ENCODE measurements at regions not wholly inside any gene's neighbourhood (a gene's known extent, or its start where the extent isn't known, plus 50 kb on each side); places are given as distances from the start of the nearest gene placed in this dataset.

DNA sequence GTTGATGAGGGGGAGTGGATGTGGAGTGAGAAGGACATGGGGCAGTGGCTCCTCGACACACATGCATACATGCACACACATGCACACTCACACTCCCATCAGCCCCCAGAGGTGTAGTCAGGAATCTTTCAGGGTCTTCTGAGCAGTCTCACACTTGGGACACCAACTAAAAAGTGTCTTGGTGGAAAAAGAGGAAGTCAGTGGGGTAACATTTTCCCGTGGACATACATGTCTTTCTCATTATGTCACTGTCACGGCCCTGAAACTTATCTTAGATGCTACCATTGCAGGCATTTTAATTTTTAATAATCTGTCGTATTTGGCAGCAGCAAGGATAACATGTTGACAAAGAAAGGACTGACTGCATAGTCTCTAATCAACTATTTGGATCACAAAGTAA is 261.1 kb downstream of the ADGRG6 start:
- TF ChIP-seq REST (IDR thresholded peaks at IDR 0.05; ENCODE audit: low read depth, low read length) (no peak), EP300 (IDR thresholded peaks at IDR 0.05; ENCODE audit: borderline replicate concordance in 1 of 2, low read depth in 1 of 2, low read length in 1 of 2) (no peak), POLR2AphosphoS5 (IDR thresholded peaks at IDR 0.05; ENCODE audit: low read depth, low read length) (no peak), SIN3A (IDR thresholded peaks at IDR 0.05; ENCODE audit: borderline replicate concordance, low read depth, low read length) (no peak), SMC3 (IDR thresholded peaks at IDR 0.05; ENCODE audit: low read depth, low read length) (no peak)

Data from SK-N-SH (cell line).